KG1 (cell line): ENCODE measurements at regions not wholly inside any gene's neighbourhood (a gene's known extent, or its start where the extent isn't known, plus 50 kb on each side); places are given as distances from the start of the nearest gene placed in this dataset.
"Not testable (repeated sequence)": the region's sequence is repeated elsewhere in the genome, so short reads cannot be mapped to it uniquely, and the experiment has no call there.

Experiments
- DNase-seq: peaks from one replicate; lab custom pipeline; 2025; lab: John Stamatoyannopoulos, UW

DNA sequence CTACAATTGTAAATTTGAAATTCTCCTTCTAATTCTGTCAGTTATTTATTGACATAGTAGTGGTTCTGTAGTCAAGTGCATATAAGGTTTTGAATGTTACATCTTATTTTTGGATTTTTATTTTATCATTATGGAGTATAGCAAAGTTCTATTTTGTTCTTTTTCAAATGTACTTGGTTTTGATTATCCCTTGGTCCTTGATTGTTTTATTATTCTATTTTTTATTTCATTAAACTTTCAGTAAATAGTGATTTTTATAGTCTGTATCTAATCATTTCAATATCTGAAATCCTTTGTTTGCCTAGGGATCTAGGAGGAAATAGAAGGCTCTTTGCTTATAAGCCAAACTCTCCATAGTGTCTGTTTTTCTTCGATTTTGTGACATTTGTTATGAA lies 87.8 kb downstream of the HFE start:
- DNase-seq, result no peak

DNA sequence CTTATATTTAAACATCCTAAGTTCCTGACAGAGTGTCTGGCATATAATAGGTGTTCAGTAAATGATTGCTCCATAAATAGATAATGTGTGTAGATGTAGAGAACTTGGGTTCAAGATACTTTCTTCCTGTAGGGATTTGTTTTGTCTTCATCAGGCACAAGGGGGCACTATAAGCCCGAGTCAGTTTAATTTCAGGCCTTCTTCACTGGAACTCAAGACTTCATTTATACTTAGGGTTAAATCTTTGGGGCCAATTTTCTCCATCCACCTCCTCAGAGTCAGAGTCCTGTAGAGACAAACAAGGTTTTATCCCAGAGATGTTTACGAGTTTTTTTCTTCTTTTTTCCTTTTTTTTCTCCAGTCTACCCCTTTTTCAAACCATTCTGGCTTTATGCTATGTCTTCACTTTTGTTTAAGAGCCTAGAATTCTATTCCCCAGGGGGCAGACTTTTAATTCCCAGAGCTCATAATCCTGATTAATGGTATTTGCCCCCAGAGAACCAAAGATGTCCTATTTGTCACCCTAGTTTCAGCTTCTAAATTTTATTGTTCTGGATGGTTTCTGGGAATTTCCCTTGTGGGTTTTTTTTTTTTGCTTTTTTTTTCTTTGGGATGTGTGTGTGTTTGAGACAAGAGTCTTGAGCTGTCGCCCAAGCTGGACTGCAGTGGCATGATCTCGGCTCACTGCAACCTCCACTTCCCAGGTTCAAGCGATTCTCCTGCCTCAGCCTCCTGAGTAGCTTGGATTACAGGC lies 88.4 kb downstream of the HFE start:
- no peak for DNase-seq

DNA sequence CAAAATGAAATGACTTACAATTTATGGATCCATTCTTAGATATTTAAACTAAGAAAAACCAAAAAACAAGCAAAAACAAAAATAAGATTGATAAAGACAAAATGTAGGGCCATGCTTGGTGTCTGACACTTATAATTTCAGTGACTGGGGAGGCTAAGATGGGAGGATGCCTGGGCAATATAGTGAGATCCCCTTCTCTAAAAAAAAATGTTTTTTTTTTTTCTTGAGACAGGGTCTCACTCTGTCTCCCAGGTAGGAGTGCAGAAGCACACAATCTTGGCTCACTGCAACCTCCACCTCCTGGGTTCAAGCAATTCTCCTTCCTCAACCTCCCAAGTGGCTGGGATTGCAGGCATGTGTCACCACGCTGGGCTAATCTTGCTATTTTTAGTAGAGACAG lies 92.4 kb downstream of the HFE start:
- no peak for DNase-seq

DNA sequence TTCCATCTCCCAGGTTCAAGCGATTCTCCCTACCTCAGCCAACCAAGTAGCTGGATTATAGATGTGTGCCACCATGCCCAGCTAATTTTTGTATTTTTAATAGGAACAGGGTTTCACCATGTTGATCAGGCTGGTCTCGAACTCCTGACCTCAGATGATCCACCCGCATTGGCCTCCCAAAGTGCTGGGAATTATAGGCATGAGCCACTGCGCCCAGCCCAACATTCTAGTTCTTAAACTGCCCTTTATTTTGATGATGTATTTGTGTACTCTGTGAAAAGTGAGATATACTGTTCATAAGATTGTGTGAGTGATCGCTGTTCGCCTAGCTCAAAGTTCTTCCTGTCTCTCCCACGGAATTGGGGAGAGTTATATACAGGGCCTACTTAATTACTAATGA lies 93.1 kb downstream of the HFE start:
- DNase-seq, result no peak

DNA sequence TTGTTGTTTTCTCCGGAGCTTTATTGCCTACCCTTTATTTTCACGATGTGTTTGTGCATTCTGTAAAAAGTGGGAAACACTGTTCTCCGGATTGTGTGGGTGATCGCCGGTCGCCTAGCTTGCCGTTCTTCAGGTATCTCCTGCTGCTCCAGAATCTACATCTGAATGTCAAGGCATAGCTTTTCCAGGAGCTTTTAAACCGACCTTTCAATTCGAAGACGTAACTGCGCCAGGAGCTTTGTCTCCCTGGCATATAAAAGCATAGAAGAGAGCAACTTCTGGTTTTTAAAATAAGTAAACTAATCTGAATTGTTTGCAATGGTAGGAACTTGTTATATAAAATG lies 96.0 kb downstream of the HFE start:
- no peak for DNase-seq

DNA sequence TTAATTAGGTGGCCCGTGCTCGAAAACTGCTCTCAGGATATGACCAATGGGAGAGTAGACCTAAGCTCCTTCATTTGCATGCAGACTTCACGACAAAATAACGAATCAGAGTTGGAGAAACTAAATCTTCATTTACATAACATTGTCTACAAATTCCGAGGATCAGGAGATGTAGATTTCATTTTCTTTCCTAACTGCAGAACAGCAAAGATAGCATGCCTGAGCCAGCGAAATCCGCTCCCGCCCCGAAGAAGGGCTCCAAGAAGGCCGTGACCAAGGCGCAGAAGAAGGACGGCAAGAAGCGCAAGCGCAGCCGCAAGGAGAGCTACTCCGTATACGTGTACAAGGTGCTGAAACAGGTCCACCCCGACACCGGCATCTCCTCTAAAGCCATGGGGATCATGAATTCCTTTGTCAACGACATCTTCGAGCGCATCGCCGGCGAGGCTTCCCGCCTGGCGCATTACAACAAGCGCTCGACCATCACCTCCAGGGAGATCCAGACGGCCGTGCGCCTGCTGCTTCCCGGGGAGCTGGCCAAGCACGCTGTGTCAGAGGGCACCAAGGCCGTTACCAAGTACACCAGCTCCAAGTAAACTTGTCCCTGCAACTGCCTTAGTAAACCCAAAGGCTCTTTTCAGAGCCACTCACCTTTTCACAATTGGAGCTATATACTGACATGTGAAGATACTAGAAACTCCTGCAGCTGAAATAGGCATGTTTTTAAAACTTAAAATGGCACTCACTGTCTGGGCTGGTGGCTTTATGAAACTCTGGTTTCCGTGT lies 96.5 kb downstream of the HFE start:
- DNase-seq, result no peak

DNA sequence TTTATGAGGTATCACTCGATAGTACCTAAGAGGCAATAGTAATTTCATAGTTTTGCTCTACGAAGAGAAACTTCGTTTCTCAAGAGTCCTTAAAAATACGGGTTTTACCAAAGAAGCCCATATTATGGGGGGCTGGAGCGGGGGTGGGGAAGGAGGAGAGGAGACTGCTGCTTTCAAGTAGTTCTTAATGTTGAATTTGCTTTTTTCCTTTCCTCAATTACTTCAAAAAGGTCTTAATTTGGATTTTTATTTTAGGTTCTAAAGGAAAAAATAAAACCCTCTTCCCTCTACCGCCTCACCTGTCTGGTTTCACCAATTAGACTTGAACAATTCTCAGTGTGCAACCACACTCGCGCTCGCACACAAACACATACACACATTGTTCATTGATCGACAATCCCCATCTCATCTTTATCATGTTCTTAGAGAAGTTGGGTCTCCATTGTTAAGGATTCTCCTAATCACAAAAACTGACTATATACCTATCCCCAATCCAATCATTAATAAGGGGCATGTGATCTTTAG lies 97.2 kb downstream of the HFE start:
- no peak for DNase-seq

DNA sequence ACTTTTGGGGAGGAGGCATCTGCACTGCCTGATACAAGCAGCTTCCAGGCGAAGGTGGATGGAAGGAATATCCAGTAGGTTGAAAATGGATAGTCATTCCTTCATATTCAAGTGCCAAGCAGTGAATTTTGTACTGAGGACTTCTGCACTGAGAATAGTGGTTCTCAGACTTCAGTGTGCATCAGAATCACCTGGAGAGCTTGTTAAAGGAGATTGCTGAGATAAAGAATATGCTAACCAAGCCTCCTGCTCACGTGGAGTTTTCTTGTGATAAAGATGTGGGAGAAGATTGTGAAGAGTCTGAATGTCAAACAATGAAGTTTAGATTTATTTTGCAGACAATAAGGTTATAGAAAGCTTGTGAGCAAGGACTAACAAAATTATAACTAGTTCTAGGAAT lies 97.8 kb downstream of the HFE start:
- no peak for DNase-seq

DNA sequence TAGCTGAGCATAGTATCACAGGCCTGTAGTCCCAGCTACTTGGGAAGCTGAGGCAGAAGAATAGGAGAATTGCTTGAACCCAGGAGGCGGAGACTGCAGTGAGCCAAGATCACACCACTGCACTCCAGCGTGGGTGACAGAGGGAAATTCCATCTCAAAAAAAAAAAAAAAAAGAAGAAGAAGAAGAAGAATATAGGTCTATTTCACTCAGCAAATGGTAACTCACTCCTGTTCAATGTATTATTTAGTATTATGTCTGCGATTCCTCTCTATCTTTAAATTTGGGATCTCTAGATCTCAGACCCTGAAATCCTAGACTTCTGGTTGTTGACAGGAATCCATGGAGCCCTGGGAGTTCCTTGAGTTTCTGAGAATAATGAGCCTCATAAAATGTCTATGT lies 98.6 kb downstream of the HFE start:
- DNase-seq, result no peak

DNA sequence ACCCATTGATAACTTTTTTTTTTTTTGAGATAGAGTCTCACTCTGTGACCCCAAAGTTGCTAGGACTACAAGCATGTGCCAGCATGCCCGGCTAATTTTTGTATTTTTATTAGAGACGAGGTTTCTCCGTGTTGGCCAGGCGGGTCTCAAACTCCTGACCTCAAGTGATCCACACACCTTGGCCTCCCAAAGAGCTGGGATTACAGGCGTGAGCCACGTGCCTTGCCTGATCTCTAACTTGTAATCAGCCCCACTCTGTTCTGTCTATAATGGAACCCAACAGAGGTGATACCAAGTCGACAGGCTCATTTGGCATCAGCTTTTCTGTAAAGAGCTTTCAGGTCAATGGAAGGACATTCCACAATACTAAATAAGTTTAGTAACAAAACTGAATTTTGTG lies 99.4 kb downstream of the HFE start:
- DNase-seq, result no peak

DNA sequence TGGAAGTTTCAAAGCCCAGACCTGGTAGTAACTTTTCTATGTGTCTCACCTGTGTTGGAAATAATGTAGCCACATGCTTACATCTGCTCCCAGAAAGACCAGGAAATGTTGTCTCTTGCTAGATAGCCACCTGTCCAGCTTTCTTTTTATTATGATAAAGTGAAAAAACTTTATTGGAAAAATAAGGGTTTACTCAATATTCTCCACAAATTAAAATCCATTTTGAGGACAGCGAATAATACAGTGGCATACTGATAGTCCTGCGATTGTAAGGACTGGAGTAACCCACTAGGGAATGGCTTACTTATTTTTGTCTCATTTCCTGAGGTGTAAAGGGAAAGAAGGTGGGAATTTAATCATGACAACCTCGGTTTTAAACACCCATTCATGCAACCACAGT lies 100.1 kb downstream of the HFE start:
- DNase-seq, result no peak

DNA sequence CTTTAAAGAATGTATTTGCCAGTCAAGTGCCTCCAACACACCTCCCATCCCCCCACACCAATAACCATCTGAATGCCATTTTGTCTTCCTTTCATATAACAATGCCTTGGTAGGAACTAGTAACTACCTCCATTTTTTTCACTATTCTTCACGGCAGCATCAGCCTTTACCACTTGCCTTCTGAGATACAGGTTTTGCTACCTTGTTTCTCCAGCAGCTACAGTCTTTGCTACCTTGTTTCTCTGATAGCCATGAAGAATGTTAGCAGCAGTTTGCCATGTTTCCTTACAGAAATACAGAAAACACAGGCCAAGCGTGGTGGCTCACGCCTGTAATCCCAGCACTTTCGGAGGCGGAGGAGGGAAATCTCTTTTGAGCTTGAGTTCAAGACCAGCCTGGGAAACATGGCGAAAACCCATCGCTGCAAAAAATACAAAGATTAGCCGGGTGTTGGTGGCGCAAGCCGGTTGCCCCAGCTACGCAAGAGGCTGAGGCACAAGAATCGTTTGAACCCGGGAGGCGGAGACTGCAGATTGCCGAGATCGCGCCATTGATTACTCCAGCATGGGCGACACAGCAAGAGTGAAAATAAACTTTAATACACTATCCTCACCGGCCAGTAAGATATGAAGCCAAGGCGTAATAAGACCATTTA lies 100.9 kb downstream of the HFE start:
- no peak for DNase-seq

DNA sequence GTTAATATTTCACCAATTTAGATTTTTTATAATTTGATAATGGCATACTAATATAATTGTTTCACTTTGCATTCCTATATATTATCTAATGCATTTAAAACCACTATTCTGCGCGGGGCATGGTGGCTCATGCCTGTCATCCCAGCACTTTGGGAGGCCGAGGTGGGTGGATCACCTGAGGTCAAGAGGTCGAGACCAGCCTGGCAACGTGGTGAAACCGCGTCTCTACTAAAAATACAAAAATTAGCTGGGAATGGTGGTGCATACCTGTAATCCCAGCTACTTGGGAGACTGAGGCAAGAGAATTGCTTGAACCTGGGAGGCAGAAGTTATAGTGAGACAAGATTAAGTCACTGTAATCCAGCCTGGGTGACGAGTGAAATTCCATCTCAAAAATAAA lies 104.3 kb downstream of the HFE start:
- not testable (repeated sequence) for DNase-seq

DNA sequence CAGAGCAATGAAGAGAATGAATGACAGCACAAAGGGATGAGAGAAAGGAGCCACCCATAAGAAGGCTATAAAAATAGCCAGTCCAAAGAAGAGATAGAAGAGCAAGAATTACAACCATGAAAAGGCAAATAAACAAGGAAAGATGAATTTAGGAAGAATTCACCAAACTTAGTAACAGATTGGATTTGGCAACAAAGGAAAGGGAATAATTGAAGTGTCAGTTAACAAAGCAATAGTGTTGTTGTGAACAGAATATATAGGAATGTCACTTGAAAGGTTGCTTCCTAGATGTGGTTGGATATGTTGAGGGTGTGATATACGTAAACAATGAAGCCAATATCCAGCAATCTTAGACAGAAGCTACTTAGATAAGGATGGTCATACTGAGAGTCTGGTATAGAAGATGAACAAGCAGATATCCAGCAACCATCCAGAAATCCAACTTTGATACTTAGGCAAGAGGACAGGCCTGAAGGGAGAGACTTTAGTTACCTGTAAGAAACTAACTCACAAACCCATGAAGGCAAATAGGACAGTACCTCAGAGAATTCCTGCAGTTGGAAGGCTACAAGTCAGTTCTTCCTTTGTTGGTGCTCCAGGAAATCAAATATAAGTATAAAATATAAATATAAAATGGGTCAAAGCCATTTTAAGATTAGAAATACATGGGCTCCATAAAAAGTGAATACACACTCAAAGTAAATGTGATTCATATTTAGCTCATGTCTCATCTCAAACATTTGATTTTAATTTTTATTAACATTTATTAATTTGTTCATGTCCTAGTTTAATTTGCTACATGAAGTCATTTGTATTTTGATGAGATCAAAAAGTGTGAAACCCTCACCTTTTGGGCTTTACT lies 106.5 kb downstream of the HFE start:
- DNase-seq, result no peak

DNA sequence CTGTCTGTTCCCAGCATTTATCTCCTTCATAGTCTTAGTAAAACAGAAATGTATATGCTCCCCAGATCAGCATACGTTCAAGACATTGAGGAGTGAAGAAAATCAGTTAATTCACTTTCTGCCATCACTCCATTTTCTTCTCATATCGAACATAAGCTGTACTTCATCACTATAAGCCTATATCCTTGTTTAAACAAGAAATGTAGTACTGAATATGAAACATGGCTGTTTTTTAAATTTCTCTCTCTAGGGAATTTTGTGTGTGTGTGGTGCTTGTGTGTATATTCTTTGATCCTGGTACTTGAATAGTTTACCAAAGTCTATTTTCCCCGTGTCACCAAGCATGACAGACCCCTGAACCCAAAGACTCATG lies 107.1 kb downstream of the HFE start:
- no peak for DNase-seq

DNA sequence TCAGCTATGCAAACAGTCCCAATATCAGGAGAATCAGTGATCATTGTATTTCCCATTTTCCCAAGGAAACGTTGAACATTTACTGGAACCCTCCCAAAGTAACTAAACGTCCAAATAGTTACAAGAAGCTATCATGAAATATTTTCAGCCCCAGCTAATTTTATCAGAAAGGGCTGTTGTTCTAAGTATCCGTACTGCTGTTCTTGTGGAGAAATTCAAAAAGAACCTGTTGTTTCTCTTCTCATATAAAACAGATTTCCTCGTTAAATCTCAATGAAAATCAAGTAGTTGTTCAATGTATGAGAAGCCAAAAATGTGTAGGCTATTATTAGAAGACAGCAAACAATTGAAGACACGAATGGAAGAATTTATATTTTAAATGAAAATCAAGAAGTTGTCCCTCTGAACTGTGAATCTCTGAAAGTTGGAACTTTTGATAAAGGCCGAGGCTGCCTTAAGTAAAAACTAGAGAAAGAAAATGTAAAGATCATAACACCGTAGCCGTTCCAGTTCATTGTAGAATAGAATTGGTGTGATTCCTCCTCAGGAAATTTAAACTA lies 107.7 kb downstream of the HFE start:
- DNase-seq, result no peak

DNA sequence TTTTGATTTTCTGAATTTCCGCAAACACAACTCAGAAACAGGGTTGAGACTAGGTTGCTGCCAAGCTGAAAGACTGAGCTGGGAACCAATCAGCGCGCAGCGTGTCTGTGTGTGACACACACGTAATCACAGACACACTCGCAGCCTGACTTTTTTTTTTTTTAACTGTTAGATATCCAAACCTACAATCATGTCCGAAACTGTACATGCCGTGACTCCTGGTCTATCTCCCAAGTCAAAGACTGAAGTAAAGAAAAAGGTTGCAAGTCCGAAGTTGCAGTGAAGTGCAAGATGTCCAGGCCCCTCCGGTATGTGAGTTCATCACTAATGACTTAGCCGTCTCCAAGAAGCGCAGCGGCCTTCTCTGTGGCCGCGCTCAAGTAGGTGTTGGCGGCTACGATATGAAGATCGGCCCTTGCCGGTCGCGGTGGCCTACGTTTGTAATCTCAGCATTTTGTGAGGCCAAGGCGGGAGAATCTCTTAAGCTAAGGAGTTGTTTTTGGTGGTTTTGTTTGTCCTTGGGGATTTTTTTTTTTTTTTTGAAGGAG lies 108.2 kb downstream of the HFE start:
- DNase-seq, result no peak

DNA sequence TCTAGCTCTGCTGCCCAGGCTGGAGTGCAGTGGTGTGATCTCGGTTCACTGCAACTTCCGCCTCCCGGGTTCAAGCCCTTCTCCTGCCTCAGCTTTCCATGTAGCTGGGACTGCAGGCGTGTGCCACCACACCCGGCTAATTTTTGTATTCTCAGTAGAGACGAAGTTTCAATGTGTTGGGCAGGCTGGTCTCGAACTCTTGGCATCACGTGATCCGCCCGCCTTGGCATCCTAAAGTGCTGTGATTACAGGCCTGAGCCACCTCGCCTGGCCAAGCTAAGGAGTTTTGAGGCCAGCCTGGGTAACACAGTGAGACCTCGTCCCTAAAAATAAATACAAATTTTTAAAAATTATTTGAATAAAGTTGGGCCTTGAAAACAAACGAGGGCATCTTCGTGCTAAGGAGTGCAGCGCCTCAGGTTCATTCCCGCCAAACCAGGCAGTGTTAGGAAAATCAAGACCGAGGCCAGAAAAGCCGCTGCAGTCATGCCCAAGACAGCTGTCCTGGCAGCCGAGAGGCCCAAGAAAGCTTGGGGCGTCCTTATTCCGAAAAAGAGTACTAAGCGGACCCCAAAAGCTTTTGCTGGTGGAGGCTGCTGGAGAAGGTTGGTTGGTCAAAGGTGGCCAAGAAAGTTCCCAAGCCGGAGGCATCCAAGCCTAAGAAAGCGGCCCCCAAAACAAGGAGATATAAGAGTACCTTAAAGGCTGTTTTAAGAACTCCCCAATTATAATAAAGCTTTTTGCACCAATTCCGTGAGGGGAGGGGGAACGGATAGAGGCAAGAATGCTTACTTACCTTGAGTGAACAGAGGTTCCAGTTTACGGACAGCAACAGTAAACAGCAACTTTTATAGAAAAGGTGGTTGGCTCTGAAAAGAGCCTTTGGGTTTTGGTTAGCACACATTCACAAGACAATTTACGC lies 109.0 kb downstream of the HFE start:
- no peak for DNase-seq

DNA sequence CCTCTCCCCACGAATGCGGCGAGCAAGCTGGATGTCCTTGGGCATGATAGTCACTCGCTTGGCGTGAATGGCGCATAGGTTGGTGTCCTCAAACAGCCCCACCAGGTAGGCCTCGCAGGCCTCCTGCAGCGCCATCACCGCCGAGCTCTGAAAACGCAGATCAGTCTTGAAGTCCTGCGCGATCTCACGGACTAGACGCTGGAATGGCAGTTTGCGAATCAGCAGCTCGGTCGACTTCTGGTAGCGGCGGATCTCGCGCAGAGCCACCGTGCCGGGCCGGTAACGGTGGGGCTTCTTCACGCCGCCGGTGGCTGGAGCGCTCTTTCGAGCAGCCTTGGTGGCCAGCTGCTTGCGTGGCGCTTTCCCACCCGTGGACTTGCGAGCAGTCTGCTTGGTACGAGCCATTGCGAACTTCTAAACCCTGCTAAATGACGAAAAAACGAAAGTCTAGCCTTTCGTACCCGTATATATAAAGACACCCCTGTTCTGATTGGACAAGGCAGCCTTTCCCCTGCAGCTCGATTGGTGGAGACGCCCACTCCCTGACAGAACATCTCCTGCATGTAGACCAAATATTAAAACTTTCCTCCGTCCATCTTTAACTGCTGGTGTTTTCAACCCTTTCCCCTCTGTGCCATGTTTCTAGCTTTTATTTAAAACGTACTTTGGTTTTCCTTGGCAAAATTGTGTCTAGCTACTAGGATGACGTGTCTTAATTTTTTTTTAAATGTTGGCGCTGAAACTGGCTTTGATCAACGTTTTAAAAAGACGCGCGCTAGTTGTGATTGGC lies 109.8 kb downstream of the HFE start:
- peak; percentile 77 for DNase-seq

DNA sequence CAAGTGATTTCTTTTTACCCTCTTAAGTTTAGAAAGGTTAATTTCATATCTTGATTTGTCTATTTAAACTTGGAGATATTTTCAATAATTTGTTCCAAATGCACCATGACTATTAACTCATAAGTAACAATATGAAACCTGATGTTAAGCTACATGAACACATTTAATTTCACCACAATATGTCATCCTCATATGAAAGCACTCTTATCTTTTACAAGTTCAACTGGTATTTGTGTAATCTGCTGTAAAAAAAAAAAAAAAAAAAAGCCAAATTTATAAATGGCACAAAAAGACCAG lies 110.4 kb downstream of the HFE start:
- DNase-seq, result no peak
